ENCODE measurements at regions not wholly inside any gene's neighbourhood (a gene's known extent, or its start where the extent isn't known, plus 50 kb on each side); places are given as distances from the start of the nearest gene placed in this dataset.
"Not testable (repeated sequence)": the region's sequence is repeated elsewhere in the genome, so short reads cannot be mapped to it uniquely, and the experiment has no call there.

- H3K9me3 Mint-ChIP-seq = peaks cover 5% of the 10 kb centered on the region
- H3K4me1 Mint-ChIP-seq = no peaks in the 10 kb centered on the region
- peaks cover 8% of the 10 kb centered on the region for H3K27me3 Mint-ChIP-seq
- no peak for ATAC-seq
- no peaks in the 10 kb centered on the region for H3K36me3 Mint-ChIP-seq
- H3K27ac Mint-ChIP-seq = no peak overlapping the region
- no peak overlapping the region for H3K4me3 Mint-ChIP-seq
These were observed 146.8 kb upstream of the DAPK1 start for GRCh38 chr9:87350915-87351314.

GRCh38 chr9:87353301-87353700 lies 144.4 kb upstream of the DAPK1 start:
- H3K36me3 Mint-ChIP-seq = no peaks in the 10 kb centered on the region
- no peaks in the 10 kb centered on the region for H3K4me1 Mint-ChIP-seq
- no peak overlapping the region for H3K4me3 Mint-ChIP-seq
- no peaks in the 10 kb centered on the region for H3K27me3 Mint-ChIP-seq
- no peak for ATAC-seq
- H3K9me3 Mint-ChIP-seq = peaks cover 5% of the 10 kb centered on the region
- H3K27ac Mint-ChIP-seq = no peak overlapping the region

DNA sequence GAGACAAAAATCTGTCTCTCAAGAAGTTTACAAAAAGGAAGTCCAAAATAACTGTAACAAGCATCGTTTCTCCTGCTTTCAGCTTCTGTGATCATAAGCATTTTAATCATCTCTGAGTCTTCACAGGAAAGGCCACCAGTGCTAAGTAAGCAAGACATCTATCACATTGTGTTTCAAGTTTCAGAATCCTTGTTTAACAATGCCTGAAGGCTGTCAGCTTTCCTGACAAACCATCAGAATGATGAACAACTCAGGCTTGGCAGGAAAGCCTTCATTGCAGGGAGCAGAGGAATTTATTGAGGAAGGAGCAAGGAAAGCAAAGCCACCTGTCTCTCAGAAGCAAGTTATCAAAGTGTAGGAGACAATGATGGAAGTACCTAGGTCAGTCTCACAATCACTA lies 143.5 kb upstream of the DAPK1 start:
- ATAC-seq = no peak
- no peaks in the 10 kb centered on the region for H3K4me1 Mint-ChIP-seq
- H3K36me3 Mint-ChIP-seq = no peaks in the 10 kb centered on the region
- H3K27me3 Mint-ChIP-seq = peaks cover 6% of the 10 kb centered on the region
- H3K4me3 Mint-ChIP-seq = no peak overlapping the region
- H3K9me3 Mint-ChIP-seq = peaks cover 3% of the 10 kb centered on the region
- no peak overlapping the region for H3K27ac Mint-ChIP-seq

DNA sequence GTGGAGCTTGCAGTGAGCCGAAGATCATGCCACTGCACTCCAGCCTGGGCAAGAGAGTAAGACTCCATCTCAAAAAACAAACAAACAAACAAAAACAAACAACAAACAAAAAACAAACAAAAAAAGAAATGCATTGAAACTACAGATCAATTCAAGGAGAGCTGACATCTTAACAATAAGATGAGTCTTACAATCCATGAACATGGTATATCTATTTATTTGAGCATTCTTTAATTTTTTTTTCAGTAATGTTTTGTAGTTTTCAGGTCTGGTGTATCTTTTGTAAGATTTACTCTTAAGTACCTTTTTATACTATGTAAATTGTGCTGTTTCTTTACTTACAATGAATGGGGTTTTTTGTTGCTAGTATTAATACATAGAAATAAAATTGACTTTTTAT lies 140.1 kb upstream of the DAPK1 start:
- Mint-ChIP-seq H3K36me3 (no peaks in the 10 kb centered on the region), H3K9me3 (peaks cover 5% of the 10 kb centered on the region), H3K27ac (no peak overlapping the region), H3K4me3 (no peak overlapping the region), H3K4me1 (no peaks in the 10 kb centered on the region), H3K27me3 (peaks cover 18% of the 10 kb centered on the region)
- ATAC-seq = no peak

GRCh38 chr9:87359264-87359663 lies 138.4 kb upstream of the DAPK1 start:
- peaks cover 5% of the 10 kb centered on the region for H3K9me3 Mint-ChIP-seq
- no peaks in the 10 kb centered on the region for H3K36me3 Mint-ChIP-seq
- H3K4me3 Mint-ChIP-seq = no peak overlapping the region
- no peak overlapping the region for H3K27ac Mint-ChIP-seq
- peaks cover 18% of the 10 kb centered on the region for H3K27me3 Mint-ChIP-seq
- no peak for ATAC-seq
- no peaks in the 10 kb centered on the region for H3K4me1 Mint-ChIP-seq

DNA sequence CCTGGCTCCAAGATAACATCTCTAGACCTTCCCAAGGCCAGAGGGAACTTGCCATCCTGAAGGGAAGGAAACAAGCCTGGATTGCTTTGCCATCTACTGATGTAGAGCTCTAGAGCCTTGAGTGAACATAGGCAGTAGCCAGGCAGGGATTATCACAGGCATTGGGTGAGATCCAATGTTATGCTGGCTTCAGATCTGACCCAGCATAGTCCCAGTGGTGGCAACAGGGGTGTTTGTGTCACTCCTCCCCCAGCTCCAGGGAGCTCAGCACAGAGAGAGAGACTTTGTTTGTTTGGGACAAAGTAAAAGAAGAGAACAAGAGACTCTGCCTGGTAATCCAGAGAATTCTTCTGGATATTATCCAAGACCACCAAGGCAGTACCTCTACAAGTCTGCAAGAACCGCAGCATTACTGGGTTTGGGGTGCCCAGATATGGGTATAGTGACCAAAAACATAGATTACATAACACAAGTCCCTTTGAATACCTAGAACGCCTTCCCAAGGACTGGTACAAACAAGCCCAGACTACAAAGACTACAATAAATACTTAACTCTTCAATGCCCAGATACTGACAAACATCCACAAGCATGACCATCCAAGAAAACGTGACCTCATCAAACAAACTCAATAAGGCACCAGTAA lies 137.6 kb upstream of the DAPK1 start:
- peaks cover 18% of the 10 kb centered on the region for H3K27me3 Mint-ChIP-seq
- H3K4me1 Mint-ChIP-seq = no peaks in the 10 kb centered on the region
- H3K4me3 Mint-ChIP-seq = no peak overlapping the region
- H3K27ac Mint-ChIP-seq = no peak overlapping the region
- H3K9me3 Mint-ChIP-seq = peaks cover 11% of the 10 kb centered on the region
- H3K36me3 Mint-ChIP-seq = no peaks in the 10 kb centered on the region
- no peak for ATAC-seq

- Mint-ChIP-seq H3K36me3 (no peaks in the 10 kb centered on the region), H3K27me3 (no peaks in the 10 kb centered on the region), H3K9me3 (peaks cover 4% of the 10 kb centered on the region), H3K4me1 (peaks cover 4% of the 10 kb centered on the region), H3K4me3 (no peak overlapping the region), H3K27ac (no peak overlapping the region)
- no peak for ATAC-seq
These were observed 127.5 kb upstream of the DAPK1 start for GRCh38 chr9:87370049-87370685.

GRCh38 chr9:87371795-87372355 lies 125.8 kb upstream of the DAPK1 start:
- Mint-ChIP-seq H3K27ac (no peak overlapping the region), H3K4me1 (peaks cover 4% of the 10 kb centered on the region), H3K4me3 (no peak overlapping the region), H3K9me3 (no peaks in the 10 kb centered on the region), H3K36me3 (no peaks in the 10 kb centered on the region), H3K27me3 (no peaks in the 10 kb centered on the region)
- no peak for ATAC-seq

GRCh38 chr9:87372356-87372851 lies 125.3 kb upstream of the DAPK1 start:
- no peaks in the 10 kb centered on the region for H3K9me3 Mint-ChIP-seq
- H3K27me3 Mint-ChIP-seq = no peaks in the 10 kb centered on the region
- no peaks in the 10 kb centered on the region for H3K36me3 Mint-ChIP-seq
- no peak for ATAC-seq
- no peak overlapping the region for H3K4me3 Mint-ChIP-seq
- H3K27ac Mint-ChIP-seq = no peak overlapping the region
- H3K4me1 Mint-ChIP-seq = peaks cover 4% of the 10 kb centered on the region

DNA sequence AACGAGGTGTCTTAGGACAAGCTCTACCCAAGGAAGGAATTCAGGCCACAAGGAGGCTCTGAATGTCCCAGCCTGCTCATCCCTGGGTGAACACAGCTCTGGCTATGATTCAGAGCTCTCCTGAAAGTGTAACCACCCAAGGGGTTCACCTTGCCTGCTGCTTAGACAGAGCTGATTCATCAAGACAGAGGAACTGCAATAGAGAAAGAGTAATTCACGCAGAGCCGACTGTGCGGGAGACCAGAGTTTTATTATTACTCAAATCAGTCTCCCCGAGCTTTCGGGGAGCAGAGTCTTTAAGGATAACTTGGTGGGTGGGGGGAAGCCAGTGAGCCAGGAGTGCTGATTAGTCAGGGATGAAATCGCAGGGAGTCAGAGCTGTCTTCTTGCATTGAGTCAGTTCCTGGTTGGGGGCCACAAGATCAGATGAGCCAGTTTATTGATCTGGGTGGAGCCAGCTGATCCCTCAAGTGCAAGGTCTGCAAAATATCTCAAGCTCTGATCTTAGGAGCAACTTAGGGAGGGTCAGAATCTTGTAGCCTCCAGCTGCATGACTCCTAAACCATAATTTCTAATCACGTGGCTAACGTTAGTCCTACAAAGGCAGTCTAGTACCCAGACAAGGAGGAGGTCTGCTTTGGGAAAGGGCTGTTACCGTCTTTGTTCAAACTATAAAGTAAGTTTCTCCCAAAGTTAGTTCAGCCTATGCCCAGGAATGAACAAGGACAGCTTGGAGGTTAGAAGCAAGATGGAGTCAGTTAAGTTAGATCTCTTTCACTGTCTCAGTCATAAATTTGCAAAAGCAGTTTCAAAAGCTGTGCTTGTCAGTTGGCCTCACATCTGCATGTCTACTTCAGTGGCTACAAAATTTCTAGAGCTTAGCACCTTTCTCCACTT lies 123.4 kb upstream of the DAPK1 start:
- H3K9me3 Mint-ChIP-seq, H3K36me3 Mint-ChIP-seq, H3K4me1 Mint-ChIP-seq, H3K27me3 Mint-ChIP-seq, H3K27ac Mint-ChIP-seq, H3K4me3 Mint-ChIP-seq, ATAC-seq: not testable (repeated sequence)

DNA sequence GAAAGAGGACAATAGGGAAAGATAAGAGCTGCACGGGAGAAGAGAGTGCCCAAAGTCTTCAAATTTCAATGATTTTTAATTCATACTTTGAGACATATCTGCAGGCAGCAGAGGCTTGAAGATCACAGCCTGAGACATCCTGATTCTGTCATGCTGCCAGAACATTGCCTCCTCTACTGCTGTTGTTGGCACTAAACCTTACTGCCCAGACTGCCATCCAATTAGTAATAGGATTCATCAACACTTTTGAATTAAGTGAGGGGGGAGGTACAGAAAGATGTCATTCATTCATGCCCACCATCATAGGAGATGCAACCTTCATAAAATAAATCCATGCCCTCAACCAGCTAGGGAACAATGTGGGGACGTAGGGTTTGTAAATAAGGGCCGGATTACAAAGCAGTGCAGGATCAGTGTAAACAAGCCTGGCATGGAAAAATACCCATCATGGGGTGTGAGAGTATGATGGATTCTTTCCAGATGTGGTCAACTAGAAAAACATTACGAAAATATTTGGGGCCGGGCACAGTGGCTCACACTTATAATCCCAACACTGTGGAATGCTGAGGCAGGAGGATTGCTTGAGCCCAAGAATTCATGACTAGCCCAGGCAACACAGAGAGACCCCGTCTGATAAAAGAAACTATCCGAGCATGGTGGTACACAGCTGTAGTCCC lies 122.1 kb upstream of the DAPK1 start:
- no peaks in the 10 kb centered on the region for H3K36me3 Mint-ChIP-seq
- H3K4me1 Mint-ChIP-seq = peaks cover 4% of the 10 kb centered on the region
- no peak overlapping the region for H3K4me3 Mint-ChIP-seq
- no peaks in the 10 kb centered on the region for H3K27me3 Mint-ChIP-seq
- no peak for ATAC-seq
- H3K9me3 Mint-ChIP-seq = no peaks in the 10 kb centered on the region
- H3K27ac Mint-ChIP-seq = no peak overlapping the region

DNA sequence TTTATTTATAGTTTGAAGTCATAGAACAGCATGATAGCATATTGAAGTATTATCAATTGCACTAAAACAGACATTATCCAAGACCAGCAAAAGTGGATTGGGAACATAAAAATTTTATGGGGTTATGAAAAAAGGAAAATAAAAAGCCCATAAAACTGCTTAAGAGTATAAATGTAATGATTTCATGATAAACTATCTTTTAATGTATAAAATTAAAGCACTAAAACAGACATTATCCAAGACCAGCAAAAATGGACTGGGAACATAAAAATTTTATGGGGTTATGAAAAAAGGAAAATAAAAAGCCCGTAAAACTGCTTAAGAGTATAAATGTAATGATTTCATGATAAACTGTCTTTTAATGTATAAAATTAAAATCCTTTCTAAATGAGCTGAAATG lies 119.0 kb upstream of the DAPK1 start:
- H3K27ac Mint-ChIP-seq = no peak overlapping the region
- peaks cover 4% of the 10 kb centered on the region for H3K4me1 Mint-ChIP-seq
- H3K4me3 Mint-ChIP-seq = no peak overlapping the region
- H3K36me3 Mint-ChIP-seq = no peaks in the 10 kb centered on the region
- no peaks in the 10 kb centered on the region for H3K9me3 Mint-ChIP-seq
- H3K27me3 Mint-ChIP-seq = no peaks in the 10 kb centered on the region
- ATAC-seq = no peak

DNA sequence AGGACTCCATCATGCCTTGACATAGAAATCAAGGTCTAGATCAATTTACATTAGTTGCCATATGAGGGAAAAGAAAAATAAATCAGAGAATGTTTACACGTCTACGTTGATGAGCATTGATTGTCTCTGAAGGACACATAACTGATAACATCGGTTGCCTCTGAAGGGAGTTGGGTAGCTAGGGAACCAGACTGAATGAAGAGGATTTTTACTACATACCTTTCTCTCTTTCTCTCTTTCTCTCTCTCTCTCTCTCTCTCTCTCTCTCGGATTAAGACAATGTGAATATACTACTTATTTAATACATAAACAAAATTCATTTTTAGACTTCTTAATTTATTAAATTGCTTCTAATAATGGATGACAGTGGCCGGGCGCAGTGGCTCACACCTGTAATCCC lies 118.4 kb upstream of the DAPK1 start:
- no peak for ATAC-seq
- Mint-ChIP-seq H3K27ac (no peak overlapping the region), H3K27me3 (no peaks in the 10 kb centered on the region), H3K4me1 (no peaks in the 10 kb centered on the region), H3K4me3 (no peak overlapping the region), H3K36me3 (no peaks in the 10 kb centered on the region), H3K9me3 (no peaks in the 10 kb centered on the region)

DNA sequence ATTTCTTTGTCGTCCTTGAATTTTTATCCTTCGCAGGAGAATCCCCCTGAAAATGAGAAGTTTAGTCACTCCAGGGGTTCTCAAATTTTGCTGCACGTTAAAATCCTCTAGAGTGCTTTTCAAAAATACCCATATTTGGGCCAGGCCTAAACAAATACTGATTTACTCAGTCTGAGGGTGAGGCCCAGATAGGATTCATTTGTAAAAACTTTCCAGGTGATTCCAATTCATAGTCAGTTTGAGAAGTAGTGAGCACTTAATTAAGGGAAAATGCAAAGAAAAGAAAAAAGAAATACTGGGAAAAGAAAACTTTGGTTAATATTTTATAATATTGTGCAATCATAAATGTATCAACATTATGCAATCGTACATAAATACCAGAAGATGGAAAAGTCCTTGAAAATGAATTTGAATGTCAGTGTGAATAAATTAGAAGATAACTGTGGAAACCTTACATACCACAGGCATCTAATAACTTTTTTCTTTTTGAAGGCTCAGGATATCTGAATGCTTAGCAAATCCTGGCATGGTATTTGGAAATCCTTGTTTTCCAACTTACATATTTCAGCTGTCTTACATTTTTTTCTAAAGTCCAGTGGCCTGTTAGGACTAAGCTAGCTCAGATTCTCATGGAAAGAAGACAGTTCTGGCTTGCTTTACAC lies 116.5 kb upstream of the DAPK1 start:
- H3K27ac Mint-ChIP-seq = no peak overlapping the region
- no peak for ATAC-seq
- no peak overlapping the region for H3K4me3 Mint-ChIP-seq
- no peaks in the 10 kb centered on the region for H3K4me1 Mint-ChIP-seq
- no peaks in the 10 kb centered on the region for H3K9me3 Mint-ChIP-seq
- H3K36me3 Mint-ChIP-seq = no peaks in the 10 kb centered on the region
- no peaks in the 10 kb centered on the region for H3K27me3 Mint-ChIP-seq
